Gastrocnemius medialis (tissue), 4 donors: ENCODE measurements at regions not wholly inside any gene's neighbourhood (a gene's known extent, or its start where the extent isn't known, plus 50 kb on each side); places are given as distances from the start of the nearest gene placed in this dataset.
"Not testable (repeated sequence)": the region's sequence is repeated elsewhere in the genome, so short reads cannot be mapped to it uniquely, and the experiment has no call there.

Experiments
- ATAC-seq, 2 donors: fragments of 150-250 bp; one replicate each; pipeline ENCODE4 v1.9.1; 2016
- DNase-seq, 2 donors: peaks; one replicate each; pipeline ENCODE4 v3.0.0-alpha.2; 2019
- H3K27ac ChIP-seq, 4 donors: fragments of 200-600 bp; sonication (generic); 1 replicate in 1 of 4; 2 replicates in 3 of 4; pipeline ENCODE4 v1.5.1; 2016 to 2018; ENCODE audit warnings: mild to moderate bottlenecking in 2 of 4, moderate library complexity in 1 of 4
- H3K27me3 ChIP-seq, 3 donors: fragments of 200-600 bp; sonication (generic) in 2 of 3; 1 replicate in 1 of 3; 2 replicates in 2 of 3; pipeline versions ENCODE4 v1.5.1 to v1.6.0; 2016 to 2019; ENCODE audit warnings: mild to moderate bottlenecking in 1 of 3, moderate library complexity in 1 of 3
- H3K36me3 ChIP-seq, 2 donors: fragments of 200-600 bp; sonication (generic) in 1 of 2; one replicate each; pipeline ENCODE4 v1.5.1; 2017 to 2018
- H3K4me1 ChIP-seq, 2 donors: fragments of 200-600 bp; sonication (generic) in 1 of 2; one replicate each; pipeline ENCODE4 v1.5.1; 2016 to 2017; ENCODE audit warnings: mild to moderate bottlenecking in 2 of 2
- H3K4me3 ChIP-seq, 4 donors: fragments of 200-600 bp; sonication (generic) in 3 of 4; 1 replicate in 1 of 4; 2 replicates in 3 of 4; pipeline ENCODE4 v1.5.1; 2016 to 2019; ENCODE audit warnings: mild to moderate bottlenecking in 2 of 4
- H3K9me3 ChIP-seq, 3 donors: fragments of 200-600 bp; sonication (generic) in 2 of 3; 1 replicate in 1 of 3; 2 replicates in 2 of 3; pipeline ENCODE4 v1.5.1; 2016 to 2019
- CTCF ChIP-seq, 5 experiments: fragments of 450-650 bp in 3 of 5; fragments of 200-600 bp in 2 of 5; sonication (generic) in 2 of 5; IDR thresholded peaks in 4 of 5; conservative IDR thresholded peaks in 1 of 5; 1 replicate in 4 of 5; 2 replicates in 1 of 5; pipeline ENCODE4 v1.5.1; 2016 to 2019; ENCODE audit warnings: antibody characterized with exemption in 5 of 5, mild to moderate bottlenecking in 3 of 5, moderate library complexity in 3 of 5
- POLR2A ChIP-seq, 2 donors: fragments of 450-650 bp; IDR thresholded peaks; one replicate each; pipeline ENCODE4 v1.6.1; 2017; ENCODE audit warnings: antibody characterized with exemption in 2 of 2, mild to moderate bottlenecking in 2 of 2, moderate library complexity in 2 of 2
- in situ Hi-C, 4 donors: fragments of 200-750 bp; cut with MboI; loops; one replicate each; pipeline versions ENCODE4 v1.15.0 to v1.8.0; 2017; ENCODE audit warnings: low sequenced_read_pairs in 4 of 4
- intact Hi-C: fragments of 100-400 bp; cut with DNase I; formaldehyde crosslinking; loops from one replicate; pipeline ENCODE4 v1.15.1; 2023; ENCODE audit warnings: low total_unique reads

GRCh38 chr14:100426314-100426713, 103.2 kb downstream of the SLC25A47 start:
- intact Hi-C loops: no loop called here

DNA sequence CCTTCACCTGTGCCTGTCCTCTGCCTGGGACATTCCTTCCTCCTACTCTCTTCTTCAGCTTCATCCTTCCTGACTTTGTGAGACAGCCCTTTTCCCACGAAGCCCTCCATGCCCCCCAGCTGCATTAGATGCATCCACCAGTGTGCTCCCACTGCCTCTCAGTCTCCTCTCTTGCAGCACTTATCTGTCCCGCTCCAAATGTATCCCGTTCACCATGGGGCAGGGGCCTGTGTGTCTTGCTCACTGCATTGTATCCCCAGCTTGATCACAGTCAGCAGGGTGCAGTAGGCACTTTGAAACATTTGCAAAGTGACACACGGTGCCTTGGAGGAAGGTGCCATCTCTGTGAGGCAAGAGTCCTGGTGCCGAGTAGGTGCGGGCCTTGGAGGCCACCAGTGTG, 104.0 kb downstream of the SLC25A47 start:
- Histone ChIP-seq H3K27me3 (no peaks in the 10 kb centered on the region), H3K4me1 (no peaks in the 10 kb centered on the region), H3K4me3 (no peak overlapping the region), H3K27ac (no peak overlapping the region), H3K36me3 (no peaks in the 10 kb centered on the region), H3K9me3 (no peaks in the 10 kb centered on the region)
- in situ Hi-C loops (no loop called here), intact Hi-C loops (no loop called here)
- ATAC-seq (no peak), DNase-seq (no peak)
- no peak for TF ChIP-seq POLR2A (IDR thresholded peaks at IDR 0.05)
- TF ChIP-seq CTCF (IDR thresholded peaks at IDR 0.05 in 4 of 5, conservative IDR thresholded peaks at IDR 0.05 in 1 of 5): no peak

More at GRCh38 chr14:100426314-100426713, 103.2 kb downstream of the SLC25A47 start:
- no peaks in the 10 kb centered on the region for H3K9me3 ChIP-seq
- in situ Hi-C loops: no loop called here
- no peak overlapping the region for H3K4me3 ChIP-seq
- TF ChIP-seq POLR2A (IDR thresholded peaks at IDR 0.05) (no peak), CTCF (IDR thresholded peaks at IDR 0.05 in 4 of 5, conservative IDR thresholded peaks at IDR 0.05 in 1 of 5) (no peak)
- H3K27ac ChIP-seq: no peak overlapping the region
- no peaks in the 10 kb centered on the region for H3K4me1 ChIP-seq
- no peaks in the 10 kb centered on the region for H3K27me3 ChIP-seq
- no peak for ATAC-seq
- no peak for DNase-seq
- H3K36me3 ChIP-seq: no peaks in the 10 kb centered on the region

- no peak for DNase-seq
- H3K36me3 ChIP-seq: no peaks in the 10 kb centered on the region
- no peaks in the 10 kb centered on the region for H3K27me3 ChIP-seq
- ATAC-seq: no peak
- no peaks in the 10 kb centered on the region for H3K9me3 ChIP-seq
- in situ Hi-C loops: no loop called here
- H3K27ac ChIP-seq: no peak overlapping the region
- no peak for TF ChIP-seq CTCF (IDR thresholded peaks at IDR 0.05 in 4 of 5, conservative IDR thresholded peaks at IDR 0.05 in 1 of 5)
- no peak for TF ChIP-seq POLR2A (IDR thresholded peaks at IDR 0.05)
- no peaks in the 10 kb centered on the region for H3K4me1 ChIP-seq
- intact Hi-C loops: no loop called here
- H3K4me3 ChIP-seq: no peak overlapping the region
These were observed 105.6 kb downstream of the SLC25A47 start for GRCh38 chr14:100428727-100429126.

GRCh38 chr14:100429537-100429936, 106.4 kb downstream of the SLC25A47 start:
- no peak for ATAC-seq
- no peaks in the 10 kb centered on the region for H3K4me1 ChIP-seq
- no peaks in the 10 kb centered on the region for H3K36me3 ChIP-seq
- DNase-seq: no peak
- no peaks in the 10 kb centered on the region for H3K27me3 ChIP-seq
- H3K9me3 ChIP-seq: no peaks in the 10 kb centered on the region
- intact Hi-C loops (no loop called here), in situ Hi-C loops (no loop called here)
- TF ChIP-seq CTCF (IDR thresholded peaks at IDR 0.05 in 4 of 5, conservative IDR thresholded peaks at IDR 0.05 in 1 of 5): no peak
- TF ChIP-seq POLR2A (IDR thresholded peaks at IDR 0.05): no peak
- no peak overlapping the region for H3K4me3 ChIP-seq
- H3K27ac ChIP-seq: no peak overlapping the region

- no peaks in the 10 kb centered on the region for H3K36me3 ChIP-seq
- no peaks in the 10 kb centered on the region for H3K4me1 ChIP-seq
- intact Hi-C loops (no loop called here), in situ Hi-C loops (no loop called here)
- no peak for TF ChIP-seq POLR2A (IDR thresholded peaks at IDR 0.05)
- no peak for TF ChIP-seq CTCF (IDR thresholded peaks at IDR 0.05 in 4 of 5, conservative IDR thresholded peaks at IDR 0.05 in 1 of 5)
- DNase-seq (no peak), ATAC-seq (no peak)
- no peaks in the 10 kb centered on the region for H3K9me3 ChIP-seq
- no peak overlapping the region for H3K27ac ChIP-seq
- no peak overlapping the region for H3K4me3 ChIP-seq
- H3K27me3 ChIP-seq: no peaks in the 10 kb centered on the region
These were observed 107.4 kb downstream of the SLC25A47 start for GRCh38 chr14:100430571-100430970.

GRCh38 chr14:100431461-100431860, 108.3 kb downstream of the SLC25A47 start:
- in situ Hi-C loops: not testable (repeated sequence)

More at GRCh38 chr14:100431461-100431860, 108.3 kb downstream of the SLC25A47 start:
- DNase-seq, H3K27me3 ChIP-seq, H3K4me3 ChIP-seq, H3K9me3 ChIP-seq, H3K4me1 ChIP-seq, H3K27ac ChIP-seq, ATAC-seq, H3K36me3 ChIP-seq, intact Hi-C loops: not testable (repeated sequence)
